ENCODE measurements at regions not wholly inside any gene's neighbourhood (a gene's known extent, or its start where the extent isn't known, plus 50 kb on each side); places are given as distances from the start of the nearest gene placed in this dataset.

DNA sequence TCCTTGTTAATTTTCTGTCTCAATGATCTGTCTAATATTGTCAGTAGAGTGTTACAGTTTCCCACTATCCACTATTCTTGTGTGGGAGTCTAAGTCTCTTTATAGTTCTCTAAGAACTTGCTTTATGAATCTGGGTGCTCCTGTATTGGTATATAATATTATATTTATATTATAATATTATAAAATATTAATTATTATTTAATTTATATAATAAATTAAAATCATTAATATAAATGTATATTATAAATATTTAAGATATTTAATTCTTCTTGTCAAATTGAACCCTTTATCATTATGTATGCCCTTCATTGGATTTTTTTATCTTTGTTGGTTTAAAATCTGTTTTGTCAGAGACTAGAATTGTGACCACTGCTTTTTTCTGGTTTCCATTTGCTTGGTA lies 1950.2 kb upstream of the LRRTM1 start:
- CTCF ChIA-PET, result no interaction called here
- H3K27ac ChIP-seq (ENCODE audit: low read depth in 1 of 2, low read length in 2 of 2), result no peak overlapping the region
- no peaks in the 10 kb centered on the region for H3K4me1 ChIP-seq (ENCODE audit: insufficient read depth, low read length)
- H3K4me3 Mint-ChIP-seq, result no peak overlapping the region
- intact Hi-C loops (cut with DNase I, micrococcal nuclease), result no loop called here
- no peak overlapping the region for H3K4me3 ChIP-seq (ENCODE audit: low read length)
- POLR2A ChIA-PET, result no interaction called here
- DNase-seq (no peak), ATAC-seq (ENCODE audit: poor library complexity) (no peak)
- TF ChIP-seq, protein P1, sequence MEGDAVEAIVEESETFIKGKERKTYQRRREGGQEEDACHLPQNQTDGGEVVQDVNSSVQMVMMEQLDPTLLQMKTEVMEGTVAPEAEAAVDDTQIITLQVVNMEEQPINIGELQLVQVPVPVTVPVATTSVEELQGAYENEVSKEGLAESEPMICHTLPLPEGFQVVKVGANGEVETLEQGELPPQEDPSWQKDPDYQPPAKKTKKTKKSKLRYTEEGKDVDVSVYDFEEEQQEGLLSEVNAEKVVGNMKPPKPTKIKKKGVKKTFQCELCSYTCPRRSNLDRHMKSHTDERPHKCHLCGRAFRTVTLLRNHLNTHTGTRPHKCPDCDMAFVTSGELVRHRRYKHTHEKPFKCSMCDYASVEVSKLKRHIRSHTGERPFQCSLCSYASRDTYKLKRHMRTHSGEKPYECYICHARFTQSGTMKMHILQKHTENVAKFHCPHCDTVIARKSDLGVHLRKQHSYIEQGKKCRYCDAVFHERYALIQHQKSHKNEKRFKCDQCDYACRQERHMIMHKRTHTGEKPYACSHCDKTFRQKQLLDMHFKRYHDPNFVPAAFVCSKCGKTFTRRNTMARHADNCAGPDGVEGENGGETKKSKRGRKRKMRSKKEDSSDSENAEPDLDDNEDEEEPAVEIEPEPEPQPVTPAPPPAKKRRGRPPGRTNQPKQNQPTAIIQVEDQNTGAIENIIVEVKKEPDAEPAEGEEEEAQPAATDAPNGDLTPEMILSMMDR (IDR thresholded peaks at IDR 0.05), result no peak
- no peaks in the 10 kb centered on the region for H3K27me3 ChIP-seq (ENCODE audit: control insufficient read depth in 1 of 2, insufficient read depth in 2 of 2, low read length in 2 of 2)
- no peak overlapping the region for H3K27ac Mint-ChIP-seq
- peaks cover 12% of the 10 kb centered on the region for H3K9me3 Mint-ChIP-seq
- no peaks in the 10 kb centered on the region for H3K36me3 Mint-ChIP-seq (ENCODE audit: low read depth)
- no peaks in the 10 kb centered on the region for H3K36me3 ChIP-seq (ENCODE audit: insufficient read depth, low read length)
- no peaks in the 10 kb centered on the region for H3K4me1 Mint-ChIP-seq (ENCODE audit: low read depth)
- H3K27me3 Mint-ChIP-seq, result no peaks in the 10 kb centered on the region
- peaks cover 7 to 10% of the 10 kb centered on the region in 2 experiments for H3K9me3 ChIP-seq (ENCODE audit: control insufficient read depth in 1 of 2, insufficient read depth in 1 of 2, low read length in 2 of 2)

- intact Hi-C loops (cut with DNase I, micrococcal nuclease), result no loop called here
- H3K4me3 ChIP-seq (ENCODE audit: low read length), result no peak overlapping the region
- DNase-seq (no peak), ATAC-seq (ENCODE audit: poor library complexity) (no peak)
- CTCF ChIA-PET, result no interaction called here
- Mint-ChIP-seq H3K27me3 (no peaks in the 10 kb centered on the region), H3K4me3 (no peak overlapping the region), H3K36me3 (ENCODE audit: low read depth) (no peaks in the 10 kb centered on the region), H3K9me3 (peaks cover 3% of the 10 kb centered on the region), H3K27ac (no peak overlapping the region), H3K4me1 (ENCODE audit: low read depth) (no peaks in the 10 kb centered on the region)
- H3K4me1 ChIP-seq (ENCODE audit: insufficient read depth, low read length), result no peaks in the 10 kb centered on the region
- H3K9me3 ChIP-seq (ENCODE audit: control insufficient read depth in 1 of 2, insufficient read depth in 1 of 2, low read length in 2 of 2), result peaks cover 0 to 4% of the 10 kb centered on the region in 2 experiments
- POLR2A ChIA-PET, result no interaction called here
- H3K36me3 ChIP-seq (ENCODE audit: insufficient read depth, low read length), result no peaks in the 10 kb centered on the region
- H3K27ac ChIP-seq (ENCODE audit: low read depth in 1 of 2, low read length in 2 of 2), result no peak overlapping the region
- TF ChIP-seq, protein P1 (IDR thresholded peaks at IDR 0.05), result no peak
- H3K27me3 ChIP-seq (ENCODE audit: control insufficient read depth in 1 of 2, insufficient read depth in 2 of 2, low read length in 2 of 2), result no peaks in the 10 kb centered on the region
Measured at GRCh38 chr2:82246220-82246775, 1941.7 kb upstream of the LRRTM1 start.

GRCh38 chr2:82239176-82239575 lies 1934.6 kb upstream of the LRRTM1 start:
- no peak for DNase-seq
- H3K27me3 Mint-ChIP-seq, result no peaks in the 10 kb centered on the region
- no peak overlapping the region for H3K4me3 Mint-ChIP-seq
- no peak overlapping the region for H3K27ac Mint-ChIP-seq
- H3K9me3 Mint-ChIP-seq, result peaks cover 7% of the 10 kb centered on the region
- intact Hi-C loops (cut with DNase I, micrococcal nuclease), result no loop called here
- H3K27ac ChIP-seq (ENCODE audit: low read depth in 1 of 2, low read length in 2 of 2), result no peak overlapping the region
- no peaks in the 10 kb centered on the region for H3K27me3 ChIP-seq (ENCODE audit: control insufficient read depth in 1 of 2, insufficient read depth in 2 of 2, low read length in 2 of 2)
- H3K4me1 ChIP-seq (ENCODE audit: insufficient read depth, low read length), result no peaks in the 10 kb centered on the region
- TF ChIP-seq, protein P1 (IDR thresholded peaks at IDR 0.05), result no peak
- POLR2A ChIA-PET, result no interaction called here
- peaks cover 0 to 3% of the 10 kb centered on the region in 2 experiments for H3K9me3 ChIP-seq (ENCODE audit: control insufficient read depth in 1 of 2, insufficient read depth in 1 of 2, low read length in 2 of 2)
- CTCF ChIA-PET, result no interaction called here
- no peaks in the 10 kb centered on the region for H3K36me3 Mint-ChIP-seq (ENCODE audit: low read depth)
- no peaks in the 10 kb centered on the region for H3K36me3 ChIP-seq (ENCODE audit: insufficient read depth, low read length)
- H3K4me1 Mint-ChIP-seq (ENCODE audit: low read depth), result no peaks in the 10 kb centered on the region
- ATAC-seq (ENCODE audit: poor library complexity), result no peak
- no peak overlapping the region for H3K4me3 ChIP-seq (ENCODE audit: low read length)
